SK-N-SH (cell line): ENCODE measurements at regions not wholly inside any gene's neighbourhood (a gene's known extent, or its start where the extent isn't known, plus 50 kb on each side); places are given as distances from the start of the nearest gene placed in this dataset.
A peak's percentile ranks its signal among the peaks of the same experiment; 100 is the strongest.

Source experiments
- CTCF ChIA-PET: fragments of 300-600, 350-600 bp; formaldehyde crosslinking; extraction: SDS; loops from one replicate; lab custom pipeline; 2021; lab: Yijun Ruan, JAX
- POLR2A ChIA-PET: fragments of 350-600 bp; sonication (Branson Sonifier 250); formaldehyde crosslinking; extraction: SDS; loops from one replicate; lab custom pipeline; 2020; ENCODE audit warnings: antibody characterized with exemption, inconsistent platforms; lab: Yijun Ruan, JAX
- DNase-seq: peaks from one replicate; pipeline ENCODE4 v3.0.0; 2012
- H2AFZ ChIP-seq: fragments of 200-600 bp; sonication (generic); 2 replicates; pipeline ENCODE4 v1.8.1; 2016; ENCODE audit warnings: antibody characterized with exemption, mild to moderate bottlenecking, low read depth
- H3F3A ChIP-seq: fragments of 200-600 bp; sonication (generic); replicated peaks from 2 replicates; pipeline ENCODE3; 2016; ENCODE audit warnings: antibody characterized with exemption, mild to moderate bottlenecking; ENCODE audit not compliant: insufficient read depth
- H3K27ac ChIP-seq, 2 experiments: fragments of 200-500 bp in 1 of 2; fragments of 200-600 bp in 1 of 2; sonication (Bioruptor generic) in 1 of 2; sonication (generic), shearing (Covaris generic) in 1 of 2; 2 replicates each; pipeline versions ENCODE4 v1.5.1 to v1.6.1; 2014 to 2016; ENCODE audit warnings: low read depth in 2 of 2, inconsistent platforms in 1 of 2, low read length in 1 of 2, mild to moderate bottlenecking in 1 of 2, mixed read lengths in 1 of 2
- H3K27me3 ChIP-seq: fragments of 200-600 bp; sonication (generic), shearing (Covaris generic); 2 replicates; pipeline ENCODE4 v1.6.1; 2016; ENCODE audit warnings: mixed run types; ENCODE audit not compliant: insufficient read depth
- H3K36me3 ChIP-seq, 2 experiments: fragments of 200-500 bp in 1 of 2; fragments of 200-600 bp in 1 of 2; sonication (Bioruptor generic) in 1 of 2; sonication (generic) in 1 of 2; replicated peaks in 1 of 2; 2 replicates each; pipeline versions ENCODE3 to v1.5.1; 2014 to 2016; ENCODE audit warnings: low read length in 1 of 2, mild to moderate bottlenecking in 1 of 2; ENCODE audit not compliant: insufficient read depth in 2 of 2, control insufficient read depth in 1 of 2
- H3K4me1 ChIP-seq, 2 experiments: fragments of 200-500 bp in 1 of 2; fragments of 200-600 bp in 1 of 2; sonication (Bioruptor generic) in 1 of 2; sonication (generic), shearing (Covaris generic) in 1 of 2; 2 replicates each; pipeline versions ENCODE4 v1.5.1 to v1.6.1; 2014 to 2016; ENCODE audit warnings: low read depth in 1 of 2, low read length in 1 of 2, mixed run types in 1 of 2; ENCODE audit not compliant: insufficient read depth in 2 of 2, control insufficient read depth in 1 of 2
- H3K4me2 ChIP-seq: fragments of 200-600 bp; sonication (generic), shearing (Covaris generic); 2 replicates; pipeline ENCODE4 v1.6.1; 2017; ENCODE audit warnings: mixed run types
- H3K4me3 ChIP-seq, 2 experiments: fragments of 200-500 bp in 1 of 2; fragments of 200-600 bp in 1 of 2; sonication (Bioruptor generic) in 1 of 2; sonication (generic), shearing (Covaris generic) in 1 of 2; 2 replicates each; pipeline versions ENCODE4 v1.5.1 to v1.8.1; 2014 to 2016; ENCODE audit warnings: low read depth in 2 of 2, inconsistent platforms in 1 of 2, low read length in 1 of 2, mild to moderate bottlenecking in 1 of 2, mixed read lengths in 1 of 2, moderate library complexity in 1 of 2
- H3K79me2 ChIP-seq: fragments of 200-600 bp; sonication (generic); 2 replicates; pipeline ENCODE4 v1.8.1; 2017; ENCODE audit warnings: mild to moderate bottlenecking; ENCODE audit not compliant: insufficient read depth
- H3K9ac ChIP-seq: fragments of 200-600 bp; sonication (generic); 2 replicates; pipeline ENCODE4 v1.6.1; 2017; ENCODE audit warnings: mixed run types
- H3K9me2 ChIP-seq: fragments of 200-600 bp; sonication (generic); 2 replicates; pipeline ENCODE4 v1.6.1; 2017; ENCODE audit warnings: mixed run types
- H3K9me3 ChIP-seq: fragments of 200-600 bp; sonication (generic); 2 replicates; pipeline ENCODE4 v1.6.1; 2017; ENCODE audit warnings: mixed run types, mild to moderate bottlenecking, moderate library complexity
- H4K20me1 ChIP-seq: fragments of 200-600 bp; sonication (generic); 2 replicates; pipeline ENCODE4 v1.6.1; 2017; ENCODE audit warnings: mild to moderate bottlenecking, mixed run types; ENCODE audit not compliant: insufficient read depth
- EP300 ChIP-seq, 2 experiments: IDR thresholded peaks; 2 replicates each; pipeline versions ENCODE4 v1.4.0 to v1.6.1; 2012; ENCODE audit warnings: borderline replicate concordance in 1 of 2, low read depth in 1 of 2, low read length in 1 of 2
- EZH2phosphoT487 ChIP-seq: fragments of 200-600 bp; sonication (generic); IDR thresholded peaks from 2 replicates; pipeline ENCODE4 v1.6.1; 2017; ENCODE audit warnings: low read depth, mixed run types, mild to moderate bottlenecking, antibody characterized with exemption, moderate library complexity, borderline replicate concordance
- FOXM1 ChIP-seq: IDR thresholded peaks from 2 replicates; pipeline ENCODE4 v1.4.0; 2012; ENCODE audit warnings: low read depth, mild to moderate bottlenecking
- GABPA ChIP-seq: IDR thresholded peaks from 2 replicates; pipeline ENCODE4 v1.4.0; 2012; ENCODE audit warnings: low read depth, mild to moderate bottlenecking
- JUND ChIP-seq: IDR thresholded peaks from 2 replicates; pipeline ENCODE4 v1.4.0; 2012
- MXI1 ChIP-seq: IDR thresholded peaks from 2 replicates; pipeline ENCODE4 v1.6.1; 2012; ENCODE audit warnings: mild to moderate bottlenecking, low read depth, low read length, improper control_type of control experiment
- NFIC ChIP-seq: IDR thresholded peaks from 2 replicates; pipeline ENCODE4 v1.4.0; 2012; ENCODE audit warnings: borderline replicate concordance
- NRF1 ChIP-seq: IDR thresholded peaks from 2 replicates; pipeline ENCODE4 v1.6.1; 2012; ENCODE audit warnings: low read depth, mild to moderate bottlenecking, low read length
- POLR2AphosphoS5 ChIP-seq: IDR thresholded peaks from 2 replicates; pipeline ENCODE4 v1.6.1; 2012; ENCODE audit warnings: low read depth, low read length
- RCOR1 ChIP-seq: fragments of 150-350 bp; IDR thresholded peaks from 2 replicates; pipeline ENCODE4 v1.6.1; 2017; ENCODE audit warnings: antibody characterized with exemption, low read length
- RFX5 ChIP-seq: IDR thresholded peaks from 2 replicates; pipeline ENCODE4 v1.6.1; 2012; ENCODE audit warnings: mild to moderate bottlenecking, improper control_type of control experiment, low read length
- SIN3A ChIP-seq: IDR thresholded peaks from 2 replicates; pipeline ENCODE4 v1.6.1; 2012; ENCODE audit warnings: low read depth, mild to moderate bottlenecking, low read length, moderate library complexity, borderline replicate concordance
- SMC3 ChIP-seq: IDR thresholded peaks from 2 replicates; pipeline ENCODE4 v1.6.1; 2012; ENCODE audit warnings: low read depth, low read length, improper control_type of control experiment
- TAF1 ChIP-seq: IDR thresholded peaks from 2 replicates; pipeline ENCODE4 v1.6.1; 2012; ENCODE audit warnings: low read depth, mild to moderate bottlenecking, low read length, moderate library complexity, borderline replicate concordance
- TCF12 ChIP-seq: IDR thresholded peaks from 2 replicates; pipeline ENCODE4 v1.4.0; 2012
- TEAD4 ChIP-seq: IDR thresholded peaks from 2 replicates; pipeline ENCODE4 v1.4.0; 2012; ENCODE audit warnings: mild to moderate bottlenecking, borderline replicate concordance; ENCODE audit not compliant: insufficient read depth
- YY1 ChIP-seq: IDR thresholded peaks from 2 replicates; pipeline ENCODE4 v1.4.0; 2012; ENCODE audit warnings: low read depth, mild to moderate bottlenecking
- whole genome bisulfite sequencing: methylation state at CpG from one replicate; pipeline ENCODE4 v1.1.6; 2017; ENCODE audit warnings: low lambda C conversion rate; 5-methylcytosine and 5-hydroxymethylcytosine counted together
- TF ChIP-seq, protein P1 (sequence below): IDR thresholded peaks from 2 replicates; pipeline ENCODE4 v1.6.1; 2012; ENCODE audit warnings: mild to moderate bottlenecking, low read depth, low read length, moderate library complexity
- TF ChIP-seq, protein P2 (sequence below): IDR thresholded peaks from 2 replicates; pipeline ENCODE4 v1.4.0; 2012; ENCODE audit warnings: low read depth, borderline replicate concordance
- TF ChIP-seq, protein P3 (sequence below): IDR thresholded peaks from 2 replicates; pipeline ENCODE4 v1.4.0; 2012; ENCODE audit warnings: low read depth, borderline replicate concordance
- TF ChIP-seq, protein P4 (sequence below): fragments of 150-350 bp; IDR thresholded peaks from 2 replicates; pipeline ENCODE4 v1.6.1; 2016; ENCODE audit warnings: mild to moderate bottlenecking, low read depth, low read length
- TF ChIP-seq, protein P5 (sequence below): fragments of 150-350 bp; IDR thresholded peaks from 2 replicates; pipeline ENCODE4 v1.6.1; 2017; ENCODE audit warnings: antibody characterized with exemption, low read length, low read depth, borderline replicate concordance
- TF ChIP-seq, protein P6 (sequence below): IDR thresholded peaks from 2 replicates; pipeline ENCODE4; 2012
- TF ChIP-seq, protein P7 (sequence below): IDR thresholded peaks from 2 replicates; pipeline ENCODE4 v1.4.0; 2012; ENCODE audit warnings: low read depth

DNA sequence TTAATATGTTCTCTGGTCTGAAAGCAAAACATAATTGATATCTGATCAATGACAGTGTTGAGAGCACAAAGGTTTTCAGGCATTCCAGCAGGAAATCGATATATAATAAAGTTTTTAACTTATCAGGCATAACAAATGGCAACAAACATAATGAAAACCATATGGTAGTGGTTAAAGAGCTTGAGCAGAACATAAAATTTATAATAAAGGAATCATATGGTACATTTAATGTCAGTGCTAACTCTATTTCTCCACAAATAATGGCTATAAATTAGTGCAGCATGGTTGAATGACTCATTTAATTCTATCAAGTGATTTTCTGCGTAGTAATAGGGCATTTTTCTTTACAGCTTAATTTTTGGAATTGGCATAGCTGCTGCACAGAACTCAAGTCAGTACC, 306.2 kb downstream of the FSIP2 start:
- CTCF ChIA-PET = interaction anchor here (0.6 to 2.1 kb wide), 3 partner anchors 11 to 12 kb away, joined by 3 to 6 read pairs (median 3); no protein-coding TSS in a partner anchor
- H3K4me3 ChIP-seq = no peak overlapping the region
- peak; percentile 15 for DNase-seq
- H3K27me3 ChIP-seq = no peaks in the 10 kb centered on the region
- H3K79me2 ChIP-seq = no peaks in the 10 kb centered on the region
- no peak overlapping the region for H3K4me2 ChIP-seq
- WGBS = 19% methylated on average over 2 of the region's 2 CpGs
- H3K9me3 ChIP-seq = no peaks in the 10 kb centered on the region
- H3K9ac ChIP-seq = no peak overlapping the region
- H2AFZ ChIP-seq = no peak overlapping the region
- H3K36me3 ChIP-seq = no peaks in the 10 kb centered on the region
- no peaks in the 10 kb centered on the region; the same call in 1 of the 2 replicates for H3K9me2 ChIP-seq
- POLR2A ChIA-PET = no interaction called here
- no peaks in the 10 kb centered on the region for H4K20me1 ChIP-seq
- H3K4me1 ChIP-seq = peaks cover 0 to 9% of the 10 kb centered on the region in 2 experiments; a peak in 1 of 4 replicates
- peaks cover under 1% of the 10 kb centered on the region for H3F3A ChIP-seq
- H3K27ac ChIP-seq = peak overlapping the region in 1 of 2 experiments; percentile 68; a peak in 1 of 4 replicates
- peak; percentile 85; the same call in 1 of the 2 replicates for TF ChIP-seq RCOR1
- TF ChIP-seq EZH2phosphoT487 = no peak
- TF ChIP-seq, protein P1, sequence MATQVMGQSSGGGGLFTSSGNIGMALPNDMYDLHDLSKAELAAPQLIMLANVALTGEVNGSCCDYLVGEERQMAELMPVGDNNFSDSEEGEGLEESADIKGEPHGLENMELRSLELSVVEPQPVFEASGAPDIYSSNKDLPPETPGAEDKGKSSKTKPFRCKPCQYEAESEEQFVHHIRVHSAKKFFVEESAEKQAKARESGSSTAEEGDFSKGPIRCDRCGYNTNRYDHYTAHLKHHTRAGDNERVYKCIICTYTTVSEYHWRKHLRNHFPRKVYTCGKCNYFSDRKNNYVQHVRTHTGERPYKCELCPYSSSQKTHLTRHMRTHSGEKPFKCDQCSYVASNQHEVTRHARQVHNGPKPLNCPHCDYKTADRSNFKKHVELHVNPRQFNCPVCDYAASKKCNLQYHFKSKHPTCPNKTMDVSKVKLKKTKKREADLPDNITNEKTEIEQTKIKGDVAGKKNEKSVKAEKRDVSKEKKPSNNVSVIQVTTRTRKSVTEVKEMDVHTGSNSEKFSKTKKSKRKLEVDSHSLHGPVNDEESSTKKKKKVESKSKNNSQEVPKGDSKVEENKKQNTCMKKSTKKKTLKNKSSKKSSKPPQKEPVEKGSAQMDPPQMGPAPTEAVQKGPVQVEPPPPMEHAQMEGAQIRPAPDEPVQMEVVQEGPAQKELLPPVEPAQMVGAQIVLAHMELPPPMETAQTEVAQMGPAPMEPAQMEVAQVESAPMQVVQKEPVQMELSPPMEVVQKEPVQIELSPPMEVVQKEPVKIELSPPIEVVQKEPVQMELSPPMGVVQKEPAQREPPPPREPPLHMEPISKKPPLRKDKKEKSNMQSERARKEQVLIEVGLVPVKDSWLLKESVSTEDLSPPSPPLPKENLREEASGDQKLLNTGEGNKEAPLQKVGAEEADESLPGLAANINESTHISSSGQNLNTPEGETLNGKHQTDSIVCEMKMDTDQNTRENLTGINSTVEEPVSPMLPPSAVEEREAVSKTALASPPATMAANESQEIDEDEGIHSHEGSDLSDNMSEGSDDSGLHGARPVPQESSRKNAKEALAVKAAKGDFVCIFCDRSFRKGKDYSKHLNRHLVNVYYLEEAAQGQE = no peak
- TF ChIP-seq, protein P2, sequence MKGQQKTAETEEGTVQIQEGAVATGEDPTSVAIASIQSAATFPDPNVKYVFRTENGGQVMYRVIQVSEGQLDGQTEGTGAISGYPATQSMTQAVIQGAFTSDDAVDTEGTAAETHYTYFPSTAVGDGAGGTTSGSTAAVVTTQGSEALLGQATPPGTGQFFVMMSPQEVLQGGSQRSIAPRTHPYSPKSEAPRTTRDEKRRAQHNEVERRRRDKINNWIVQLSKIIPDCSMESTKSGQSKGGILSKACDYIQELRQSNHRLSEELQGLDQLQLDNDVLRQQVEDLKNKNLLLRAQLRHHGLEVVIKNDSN = no peak
- no peak for TF ChIP-seq SMC3
- TF ChIP-seq POLR2AphosphoS5 = peak; percentile 42; the same call in 1 of the 2 replicates
- TF ChIP-seq, protein P3, sequence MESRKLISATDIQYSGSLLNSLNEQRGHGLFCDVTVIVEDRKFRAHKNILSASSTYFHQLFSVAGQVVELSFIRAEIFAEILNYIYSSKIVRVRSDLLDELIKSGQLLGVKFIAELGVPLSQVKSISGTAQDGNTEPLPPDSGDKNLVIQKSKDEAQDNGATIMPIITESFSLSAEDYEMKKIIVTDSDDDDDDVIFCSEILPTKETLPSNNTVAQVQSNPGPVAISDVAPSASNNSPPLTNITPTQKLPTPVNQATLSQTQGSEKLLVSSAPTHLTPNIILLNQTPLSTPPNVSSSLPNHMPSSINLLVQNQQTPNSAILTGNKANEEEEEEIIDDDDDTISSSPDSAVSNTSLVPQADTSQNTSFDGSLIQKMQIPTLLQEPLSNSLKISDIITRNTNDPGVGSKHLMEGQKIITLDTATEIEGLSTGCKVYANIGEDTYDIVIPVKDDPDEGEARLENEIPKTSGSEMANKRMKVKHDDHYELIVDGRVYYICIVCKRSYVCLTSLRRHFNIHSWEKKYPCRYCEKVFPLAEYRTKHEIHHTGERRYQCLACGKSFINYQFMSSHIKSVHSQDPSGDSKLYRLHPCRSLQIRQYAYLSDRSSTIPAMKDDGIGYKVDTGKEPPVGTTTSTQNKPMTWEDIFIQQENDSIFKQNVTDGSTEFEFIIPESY = no peak
- TF ChIP-seq TAF1 = no peak
- TF ChIP-seq SIN3A = no peak
- TF ChIP-seq, protein P4, sequence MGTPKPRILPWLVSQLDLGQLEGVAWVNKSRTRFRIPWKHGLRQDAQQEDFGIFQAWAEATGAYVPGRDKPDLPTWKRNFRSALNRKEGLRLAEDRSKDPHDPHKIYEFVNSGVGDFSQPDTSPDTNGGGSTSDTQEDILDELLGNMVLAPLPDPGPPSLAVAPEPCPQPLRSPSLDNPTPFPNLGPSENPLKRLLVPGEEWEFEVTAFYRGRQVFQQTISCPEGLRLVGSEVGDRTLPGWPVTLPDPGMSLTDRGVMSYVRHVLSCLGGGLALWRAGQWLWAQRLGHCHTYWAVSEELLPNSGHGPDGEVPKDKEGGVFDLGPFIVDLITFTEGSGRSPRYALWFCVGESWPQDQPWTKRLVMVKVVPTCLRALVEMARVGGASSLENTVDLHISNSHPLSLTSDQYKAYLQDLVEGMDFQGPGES = no peak
- TF ChIP-seq, protein P5, sequence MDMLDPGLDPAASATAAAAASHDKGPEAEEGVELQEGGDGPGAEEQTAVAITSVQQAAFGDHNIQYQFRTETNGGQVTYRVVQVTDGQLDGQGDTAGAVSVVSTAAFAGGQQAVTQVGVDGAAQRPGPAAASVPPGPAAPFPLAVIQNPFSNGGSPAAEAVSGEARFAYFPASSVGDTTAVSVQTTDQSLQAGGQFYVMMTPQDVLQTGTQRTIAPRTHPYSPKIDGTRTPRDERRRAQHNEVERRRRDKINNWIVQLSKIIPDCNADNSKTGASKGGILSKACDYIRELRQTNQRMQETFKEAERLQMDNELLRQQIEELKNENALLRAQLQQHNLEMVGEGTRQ = no peak
- TF ChIP-seq JUND = 0 out of 2 replicates have a peak, but pooled peaks have one; percentile 8
- no peak for TF ChIP-seq YY1
- TF ChIP-seq RFX5 = no peak
- TF ChIP-seq, protein P6, sequence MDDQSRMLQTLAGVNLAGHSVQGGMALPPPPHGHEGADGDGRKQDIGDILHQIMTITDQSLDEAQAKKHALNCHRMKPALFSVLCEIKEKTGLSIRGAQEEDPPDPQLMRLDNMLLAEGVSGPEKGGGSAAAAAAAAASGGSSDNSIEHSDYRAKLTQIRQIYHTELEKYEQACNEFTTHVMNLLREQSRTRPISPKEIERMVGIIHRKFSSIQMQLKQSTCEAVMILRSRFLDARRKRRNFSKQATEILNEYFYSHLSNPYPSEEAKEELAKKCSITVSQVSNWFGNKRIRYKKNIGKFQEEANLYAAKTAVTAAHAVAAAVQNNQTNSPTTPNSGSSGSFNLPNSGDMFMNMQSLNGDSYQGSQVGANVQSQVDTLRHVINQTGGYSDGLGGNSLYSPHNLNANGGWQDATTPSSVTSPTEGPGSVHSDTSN = peak; percentile 40; the same call in 1 of the 2 replicates
- no peak for TF ChIP-seq FOXM1
- no peak for TF ChIP-seq NRF1
- 0 out of 2 replicates have a peak, but pooled peaks have one; percentile 36 for TF ChIP-seq TEAD4
- no peak for TF ChIP-seq GABPA
- peak; percentile 26; the same call in 1 of the 2 replicates for TF ChIP-seq MXI1
- peak; percentile 82 for TF ChIP-seq TCF12
- peak; percentile 16 to 96; a peak in 3 of 4 replicates for TF ChIP-seq EP300 (IDR thresholded peaks at IDR 0.05; ENCODE audit: borderline replicate concordance in 1 of 2, low read depth in 1 of 2, low read length in 1 of 2)
- no peak for TF ChIP-seq NFIC
- TF ChIP-seq, protein P7, sequence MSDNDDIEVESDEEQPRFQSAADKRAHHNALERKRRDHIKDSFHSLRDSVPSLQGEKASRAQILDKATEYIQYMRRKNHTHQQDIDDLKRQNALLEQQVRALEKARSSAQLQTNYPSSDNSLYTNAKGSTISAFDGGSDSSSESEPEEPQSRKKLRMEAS = no peak
